ENCODE measurements at regions not wholly inside any gene's neighbourhood (a gene's known extent, or its start where the extent isn't known, plus 50 kb on each side); places are given as distances from the start of the nearest gene placed in this dataset.

- H3K4me1 ChIP-seq (ENCODE audit: insufficient read depth, low read length), result no peaks in the 10 kb centered on the region
- no peaks in the 10 kb centered on the region for H3K9me3 ChIP-seq (ENCODE audit: low read depth, low read length)
- H3K4me3 ChIP-seq (ENCODE audit: insufficient read depth, low read length), result no peak overlapping the region
- H4K20me1 ChIP-seq (ENCODE audit: insufficient read depth, low read length), result no peaks in the 10 kb centered on the region
- H3K4me2 ChIP-seq (ENCODE audit: insufficient read depth, low read length), result no peak overlapping the region
- no peak for TF ChIP-seq CTCF (IDR thresholded peaks at IDR 0.05; ENCODE audit: extremely low read depth, low read depth, low read length)
- no peak for DNase-seq (ENCODE audit: insufficient read length, low spot score, missing footprints)
- H3K36me3 ChIP-seq (ENCODE audit: insufficient read depth, low read length), result no peaks in the 10 kb centered on the region
- H3K79me2 ChIP-seq (ENCODE audit: insufficient read depth, low read length), result no peaks in the 10 kb centered on the region
- H2AFZ ChIP-seq (ENCODE audit: low read length), result no peak overlapping the region
- no peak overlapping the region for H3K27ac ChIP-seq (ENCODE audit: low read depth, low read length)
- H3K27me3 ChIP-seq (ENCODE audit: insufficient read depth, low read length), result no peaks in the 10 kb centered on the region
Observed at GRCh38 chr6:74113901-74114300, 417.9 kb downstream of the CD109 start.

GRCh38 chr6:74103417-74103816 lies 407.4 kb downstream of the CD109 start:
- H3K4me2 ChIP-seq (ENCODE audit: insufficient read depth, low read length), result no peak overlapping the region
- peaks cover 4% of the 10 kb centered on the region for H3K27me3 ChIP-seq (ENCODE audit: insufficient read depth, low read length)
- no peaks in the 10 kb centered on the region for H3K79me2 ChIP-seq (ENCODE audit: insufficient read depth, low read length)
- H3K36me3 ChIP-seq (ENCODE audit: insufficient read depth, low read length), result no peaks in the 10 kb centered on the region
- no peak overlapping the region for H2AFZ ChIP-seq (ENCODE audit: low read length)
- H3K27ac ChIP-seq (ENCODE audit: low read depth, low read length), result no peak overlapping the region
- no peak for DNase-seq (ENCODE audit: insufficient read length, low spot score, missing footprints)
- no peaks in the 10 kb centered on the region for H4K20me1 ChIP-seq (ENCODE audit: insufficient read depth, low read length)
- H3K4me3 ChIP-seq (ENCODE audit: insufficient read depth, low read length), result no peak overlapping the region
- H3K4me1 ChIP-seq (ENCODE audit: insufficient read depth, low read length), result no peaks in the 10 kb centered on the region
- H3K9me3 ChIP-seq (ENCODE audit: low read depth, low read length), result no peaks in the 10 kb centered on the region
- TF ChIP-seq CTCF (IDR thresholded peaks at IDR 0.05; ENCODE audit: extremely low read depth, low read depth, low read length), result no peak

GRCh38 chr6:74100719-74101287 lies 404.8 kb downstream of the CD109 start:
- no peak for DNase-seq (ENCODE audit: insufficient read length, low spot score, missing footprints)
- no peak overlapping the region for H2AFZ ChIP-seq (ENCODE audit: low read length)
- no peaks in the 10 kb centered on the region for H3K79me2 ChIP-seq (ENCODE audit: insufficient read depth, low read length)
- H3K4me2 ChIP-seq (ENCODE audit: insufficient read depth, low read length), result no peak overlapping the region
- no peak overlapping the region for H3K27ac ChIP-seq (ENCODE audit: low read depth, low read length)
- H3K36me3 ChIP-seq (ENCODE audit: insufficient read depth, low read length), result no peaks in the 10 kb centered on the region
- no peak overlapping the region for H3K4me3 ChIP-seq (ENCODE audit: insufficient read depth, low read length)
- no peaks in the 10 kb centered on the region for H4K20me1 ChIP-seq (ENCODE audit: insufficient read depth, low read length)
- no peak for TF ChIP-seq CTCF (IDR thresholded peaks at IDR 0.05; ENCODE audit: extremely low read depth, low read depth, low read length)
- no peaks in the 10 kb centered on the region for H3K9me3 ChIP-seq (ENCODE audit: low read depth, low read length)
- no peaks in the 10 kb centered on the region for H3K4me1 ChIP-seq (ENCODE audit: insufficient read depth, low read length)
- peaks cover 4% of the 10 kb centered on the region for H3K27me3 ChIP-seq (ENCODE audit: insufficient read depth, low read length)

GRCh38 chr6:74096329-74096728 lies 400.3 kb downstream of the CD109 start:
- H3K27ac ChIP-seq (ENCODE audit: low read depth, low read length), result no peak overlapping the region
- H3K36me3 ChIP-seq (ENCODE audit: insufficient read depth, low read length), result no peaks in the 10 kb centered on the region
- DNase-seq (ENCODE audit: insufficient read length, low spot score, missing footprints), result no peak
- H3K79me2 ChIP-seq (ENCODE audit: insufficient read depth, low read length), result no peaks in the 10 kb centered on the region
- H3K4me2 ChIP-seq (ENCODE audit: insufficient read depth, low read length), result no peak overlapping the region
- H3K27me3 ChIP-seq (ENCODE audit: insufficient read depth, low read length), result no peaks in the 10 kb centered on the region
- no peak overlapping the region for H3K4me3 ChIP-seq (ENCODE audit: insufficient read depth, low read length)
- H3K9me3 ChIP-seq (ENCODE audit: low read depth, low read length), result no peaks in the 10 kb centered on the region
- no peak overlapping the region for H2AFZ ChIP-seq (ENCODE audit: low read length)
- no peaks in the 10 kb centered on the region for H3K4me1 ChIP-seq (ENCODE audit: insufficient read depth, low read length)
- no peaks in the 10 kb centered on the region for H4K20me1 ChIP-seq (ENCODE audit: insufficient read depth, low read length)
- no peak for TF ChIP-seq CTCF (IDR thresholded peaks at IDR 0.05; ENCODE audit: extremely low read depth, low read depth, low read length)

All from osteoblast (primary cell).